GM12892 (cell line): ENCODE measurements at regions not wholly inside any gene's neighbourhood (a gene's known extent, or its start where the extent isn't known, plus 50 kb on each side); places are given as distances from the start of the nearest gene placed in this dataset.

ENCODE experiments used
- POLR2A ChIP-seq: IDR thresholded peaks from 2 replicates; pipeline ENCODE4 v1.6.1; 2011; ENCODE audit warnings: low read depth, low read length, control low read depth
- POLR2AphosphoS5 ChIP-seq: IDR thresholded peaks from 2 replicates; pipeline ENCODE4 v1.6.1; 2011; ENCODE audit warnings: low read depth, low read length, control low read depth

DNA sequence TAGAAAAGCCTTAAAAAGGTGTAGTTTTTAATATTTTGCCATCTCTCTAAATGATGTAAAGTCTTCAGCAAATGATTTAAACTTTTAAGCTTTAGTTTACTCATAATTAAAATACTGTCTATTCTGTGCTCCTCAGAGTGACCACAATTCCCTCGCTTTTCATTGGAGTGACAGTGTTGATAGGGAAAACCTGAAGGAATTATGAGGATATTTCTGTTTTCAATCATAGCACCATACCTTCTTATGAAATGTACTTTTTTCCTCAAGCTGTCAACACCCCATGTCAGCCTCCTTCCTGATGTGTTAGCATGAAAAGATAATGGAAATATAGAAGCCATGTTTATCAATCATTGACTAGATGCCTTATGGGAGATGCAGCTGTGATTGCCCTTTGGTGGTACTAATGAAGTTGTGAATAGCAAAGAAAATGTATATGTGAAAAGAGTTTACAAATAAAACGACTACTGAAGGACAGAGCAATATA is 145.4 kb upstream of the EYS start:
- TF ChIP-seq POLR2A: no peak
- TF ChIP-seq POLR2AphosphoS5: no peak
